ENCODE measurements at regions not wholly inside any gene's neighbourhood (a gene's known extent, or its start where the extent isn't known, plus 50 kb on each side); places are given as distances from the start of the nearest gene placed in this dataset.
A peak's percentile ranks its signal among the peaks of the same experiment; 100 is the strongest.

- peaks cover 0 to 22% (median 0%) of the 10 kb centered on the region in 9 donors for H3K4me1 ChIP-seq
- WGBS, 2 donors: 73 to 88% methylated on average over 4 of the region's 4 CpGs
- no peaks in the 10 kb centered on the region for H3K27me3 ChIP-seq
- H3K36me3 ChIP-seq: peaks cover 0 to 13% (median 0%) of the 10 kb centered on the region in 9 donors
- DNase-seq: no peak
- peaks cover 0 to under 1% (median 0%) of the 10 kb centered on the region in 11 donors for H3K9me3 ChIP-seq
- intact Hi-C loops (cut with DNase I): no loop called here
- no peak overlapping the region for H3K4me3 ChIP-seq
- no peak for TF ChIP-seq CTCF (IDR thresholded peaks at IDR 0.05)
- ATAC-seq: no peak
- H3K27ac ChIP-seq: no peak overlapping the region
These were observed 820.3 kb downstream of the USP25 start for GRCh38 chr21:16550118-16550517.

GRCh38 chr21:16550917-16551741, 821.3 kb downstream of the USP25 start:
- ATAC-seq (peak in 1 of 8 donors; percentile 22), DNase-seq (no peak)
- intact Hi-C loops (cut with DNase I): no loop called here
- H3K4me3 ChIP-seq: no peak overlapping the region
- no peaks in the 10 kb centered on the region for H3K27me3 ChIP-seq
- H3K36me3 ChIP-seq: peaks cover 0 to 22% (median 0%) of the 10 kb centered on the region in 9 donors
- peaks cover 0 to 25% (median 0%) of the 10 kb centered on the region in 9 donors for H3K4me1 ChIP-seq
- H3K27ac ChIP-seq: no peak overlapping the region
- TF ChIP-seq CTCF (IDR thresholded peaks at IDR 0.05): no peak
- 88 to 89% methylated on average over 7 of the region's 7 CpGs for WGBS, 2 donors
- H3K9me3 ChIP-seq: peaks cover 0 to 1% (median 0%) of the 10 kb centered on the region in 11 donors

- DNase-seq (no peak), ATAC-seq (no peak)
- intact Hi-C loops (cut with DNase I): no loop called here
- WGBS, 2 donors: 76 to 78% methylated on average over 2 of the region's 2 CpGs
- peaks cover 0 to 30% (median 0%) of the 10 kb centered on the region in 9 donors for H3K36me3 ChIP-seq
- no peak overlapping the region for H3K27ac ChIP-seq
- no peak for TF ChIP-seq CTCF (IDR thresholded peaks at IDR 0.05)
- peaks cover 0 to 25% (median 0%) of the 10 kb centered on the region in 9 donors for H3K4me1 ChIP-seq
- no peaks in the 10 kb centered on the region for H3K27me3 ChIP-seq
- no peak overlapping the region for H3K4me3 ChIP-seq
- peaks cover 0 to 7% (median 0%) of the 10 kb centered on the region in 11 donors for H3K9me3 ChIP-seq
These were observed 823.1 kb downstream of the USP25 start for GRCh38 chr21:16552880-16553279.

GRCh38 chr21:16554503-16554902, 824.7 kb downstream of the USP25 start:
- WGBS, 2 donors: 59 to 66% methylated on average over 9 of the region's 9 CpGs
- Histone ChIP-seq H3K4me1 (peaks cover 0 to 25% (median 0%) of the 10 kb centered on the region in 9 donors), H3K27ac (peak overlapping the region in 3 of 10 donors; percentile 10 to 48 (median 32)), H3K36me3 (peaks cover 0 to 18% (median 0%) of the 10 kb centered on the region in 9 donors), H3K27me3 (no peaks in the 10 kb centered on the region), H3K4me3 (no peak overlapping the region), H3K9me3 (peaks cover 0 to 7% (median 0%) of the 10 kb centered on the region in 11 donors)
- intact Hi-C loops (cut with DNase I): no loop called here
- no peak for TF ChIP-seq CTCF (IDR thresholded peaks at IDR 0.05)
- DNase-seq (peak; percentile 31 to 36), ATAC-seq (peak in 7 of 8 donors; percentile 47 to 90 (median 62))
